Colonic mucosa (tissue), 4 donors: ENCODE measurements at regions not wholly inside any gene's neighbourhood (a gene's known extent, or its start where the extent isn't known, plus 50 kb on each side); places are given as distances from the start of the nearest gene placed in this dataset.
A peak's percentile ranks its signal among the peaks of the same experiment; 100 is the strongest.

ENCODE experiments used
- DNase-seq: peaks from one replicate; pipeline ENCODE4 v3.0.0-alpha.2; 2020
- H3K27ac ChIP-seq: fragments of 200-600 bp; one replicate; pipeline ENCODE4 v1.8.0; 2021
- H3K27me3 ChIP-seq: fragments of 200-600 bp; one replicate; pipeline ENCODE4 v1.8.0; 2021
- H3K36me3 ChIP-seq: fragments of 200-600 bp; one replicate; pipeline ENCODE4 v1.8.0; 2021
- H3K4me1 ChIP-seq: fragments of 200-600 bp; one replicate; pipeline ENCODE4 v1.8.0; 2021; ENCODE audit warnings: mild to moderate bottlenecking
- H3K4me3 ChIP-seq: fragments of 200-600 bp; one replicate; pipeline ENCODE4 v1.8.0; 2021
- H3K9ac ChIP-seq, 2 donors: one replicate each; pipeline ENCODE4 v1.7.0; 2013; ENCODE audit warnings: control low read depth in 2 of 2, low read depth in 2 of 2, low read length in 2 of 2
- H3K9me3 ChIP-seq: fragments of 200-600 bp; one replicate; pipeline ENCODE4 v1.8.0; 2021
- CTCF ChIP-seq: fragments of 200-600 bp; IDR thresholded peaks from one replicate; pipeline ENCODE4 v1.8.0; 2022; ENCODE audit warnings: antibody characterized with exemption, mild to moderate bottlenecking
- intact Hi-C: fragments of 100-400 bp; cut with DNase I; formaldehyde crosslinking; loops from one replicate; pipeline ENCODE4 v1.14.1; 2022
- donor health status: healthy.
- donor health status: DM: no; HTN: no; CAD: no.
- donor health status: DM: no; HTN: no; CAD: no.

GRCh38 chr2:146741260-146741659 lies 1103.6 kb upstream of the ACVR2A start:
- TF ChIP-seq CTCF: no peak
- Histone ChIP-seq H3K4me3 (no peak overlapping the region), H3K4me1 (no peaks in the 10 kb centered on the region), H3K36me3 (no peaks in the 10 kb centered on the region), H3K27me3 (no peaks in the 10 kb centered on the region), H3K27ac (no peak overlapping the region), H3K9me3 (no peaks in the 10 kb centered on the region), H3K9ac (no peak overlapping the region)
- intact Hi-C loops: no loop called here
- DNase-seq: no peak

GRCh38 chr2:146734821-146735190 lies 1110.0 kb upstream of the ACVR2A start:
- DNase-seq: no peak
- Histone ChIP-seq H3K4me1 (no peaks in the 10 kb centered on the region), H3K36me3 (no peaks in the 10 kb centered on the region), H3K9ac (no peak overlapping the region), H3K27ac (no peak overlapping the region), H3K27me3 (no peaks in the 10 kb centered on the region), H3K4me3 (no peak overlapping the region), H3K9me3 (no peaks in the 10 kb centered on the region)
- intact Hi-C loops: loop anchor here (10.0 kb wide), 1 partner anchor 1180 kb away; no protein-coding TSS in a partner anchor
- no peak for TF ChIP-seq CTCF

GRCh38 chr2:146734042-146734820 lies 1110.6 kb upstream of the ACVR2A start:
- H3K36me3 ChIP-seq: no peaks in the 10 kb centered on the region
- H3K27me3 ChIP-seq: no peaks in the 10 kb centered on the region
- TF ChIP-seq CTCF: peak; percentile 20
- no peaks in the 10 kb centered on the region for H3K9me3 ChIP-seq
- intact Hi-C loops: loop anchor here (10.0 kb wide), 1 partner anchor 1181 kb away; no protein-coding TSS in a partner anchor
- no peaks in the 10 kb centered on the region for H3K4me1 ChIP-seq
- no peak overlapping the region for H3K27ac ChIP-seq
- no peak for DNase-seq
- no peak overlapping the region for H3K9ac ChIP-seq
- H3K4me3 ChIP-seq: no peak overlapping the region

GRCh38 chr2:146730882-146731281 lies 1113.9 kb upstream of the ACVR2A start:
- TF ChIP-seq CTCF: no peak
- no peak overlapping the region for H3K27ac ChIP-seq
- no peaks in the 10 kb centered on the region for H3K9me3 ChIP-seq
- H3K9ac ChIP-seq: no peak overlapping the region
- H3K36me3 ChIP-seq: no peaks in the 10 kb centered on the region
- no peak for DNase-seq
- no peaks in the 10 kb centered on the region for H3K27me3 ChIP-seq
- no peaks in the 10 kb centered on the region for H3K4me1 ChIP-seq
- intact Hi-C loops: loop anchor here (10.0 kb wide), 1 partner anchor 1184 kb away; no protein-coding TSS in a partner anchor
- no peak overlapping the region for H3K4me3 ChIP-seq

GRCh38 chr2:146721486-146721885 lies 1123.3 kb upstream of the ACVR2A start:
- Histone ChIP-seq H3K9ac (no peak overlapping the region), H3K4me1 (no peaks in the 10 kb centered on the region), H3K27me3 (no peaks in the 10 kb centered on the region), H3K36me3 (no peaks in the 10 kb centered on the region), H3K27ac (no peak overlapping the region), H3K9me3 (no peaks in the 10 kb centered on the region), H3K4me3 (no peak overlapping the region)
- intact Hi-C loops: no loop called here
- peak; percentile 42 for DNase-seq
- no peak for TF ChIP-seq CTCF
